ENCODE measurements at regions not wholly inside any gene's neighbourhood (a gene's known extent, or its start where the extent isn't known, plus 50 kb on each side); places are given as distances from the start of the nearest gene placed in this dataset.

GRCh38 chr1:221187174-221187573 is 307.9 kb downstream of the HLX start:
- CTCF ChIA-PET, result interaction anchor here (0.7 to 1.1 kb wide), 3 partner anchors 12 to 17 kb away, joined by 3 to 6 read pairs (median 3); no protein-coding TSS in a partner anchor
- no peak overlapping the region for H3K4me3 ChIP-seq (ENCODE audit: low read depth, low read length)
- POLR2A ChIA-PET, result no interaction called here

GRCh38 chr1:221188458-221188857 is 309.2 kb downstream of the HLX start:
- ChIA-PET CTCF (interaction anchor here (0.9 to 3.3 kb wide), 4 partner anchors 14 to 281 kb away, joined by 3 to 24 read pairs (median 4); no protein-coding TSS in a partner anchor), POLR2A (no interaction called here)
- no peak for TF ChIP-seq CTCF (IDR thresholded peaks at IDR 0.05; ENCODE audit: insufficient read depth, low read length, missing control alignments)
- H3K4me3 ChIP-seq (ENCODE audit: low read depth, low read length), result no peak overlapping the region
- no peak for DNase-seq (ENCODE audit: low read depth, low spot score)

More at GRCh38 chr1:221187174-221187573, 307.9 kb downstream of the HLX start:
- no peak for DNase-seq (ENCODE audit: low read depth, low spot score)
- no peak for TF ChIP-seq CTCF (IDR thresholded peaks at IDR 0.05; ENCODE audit: insufficient read depth, low read length, missing control alignments)

DNA sequence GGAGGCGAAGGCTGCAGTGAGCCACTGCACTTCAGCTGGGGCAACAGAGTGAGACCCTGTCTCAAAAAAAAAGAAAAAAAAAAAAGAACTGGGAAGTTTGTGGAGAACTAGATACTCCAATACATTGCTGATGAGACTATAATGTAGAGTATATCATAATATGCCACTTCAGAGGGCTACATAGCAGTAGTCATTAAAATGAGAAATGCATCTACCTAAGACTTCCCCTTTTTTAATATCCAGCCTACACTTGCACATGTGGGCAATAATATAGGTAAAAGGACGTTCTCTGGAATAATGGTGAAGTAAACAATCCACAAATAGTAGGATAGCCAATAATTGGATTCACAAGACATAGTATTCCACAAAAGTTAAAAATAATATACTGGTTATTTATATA is 311.0 kb downstream of the HLX start:
- ChIA-PET CTCF (interaction anchor here (3.3 kb wide), 1 partner anchor 13 kb away, joined by 24 read pairs; no protein-coding TSS in a partner anchor), POLR2A (no interaction called here)

DNA sequence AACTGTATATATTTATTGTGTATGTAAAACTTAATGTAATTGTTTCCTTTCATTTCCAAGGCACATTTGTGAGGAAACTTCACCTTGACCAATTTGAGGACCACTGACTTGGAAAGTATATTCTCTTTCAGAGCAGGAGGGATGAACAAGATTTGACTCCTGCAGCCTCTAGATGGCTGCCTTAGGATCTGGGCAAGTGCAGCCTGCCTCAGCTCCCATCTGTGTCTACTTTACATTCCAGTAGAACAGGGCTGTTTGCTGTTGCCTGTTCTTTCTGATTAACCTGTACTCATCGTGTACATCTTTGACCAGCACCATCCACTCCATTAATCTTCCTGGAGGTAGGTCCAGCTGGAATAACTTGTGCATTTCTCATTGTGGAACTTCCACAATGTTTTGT is 312.8 kb downstream of the HLX start:
- no peak for TF ChIP-seq CTCF (IDR thresholded peaks at IDR 0.05; ENCODE audit: insufficient read depth, low read length, missing control alignments)
- no peak overlapping the region for H3K4me3 ChIP-seq (ENCODE audit: low read depth, low read length)
- ChIA-PET CTCF (interaction anchor here (0.9 to 3.6 kb wide), 3 partner anchors 9 to 72 kb away, joined by 3 to 24 read pairs (median 5); no protein-coding TSS in a partner anchor), POLR2A (no interaction called here)
- DNase-seq (ENCODE audit: low read depth, low spot score), result no peak

More for the DNA sequence above, 311.0 kb downstream of the HLX start:
- DNase-seq (ENCODE audit: low read depth, low spot score), result no peak
- no peak overlapping the region for H3K4me3 ChIP-seq (ENCODE audit: low read depth, low read length)
- no peak for TF ChIP-seq CTCF (IDR thresholded peaks at IDR 0.05; ENCODE audit: insufficient read depth, low read length, missing control alignments)

- no peak overlapping the region for H3K4me3 ChIP-seq (ENCODE audit: low read depth, low read length)
- DNase-seq (ENCODE audit: low read depth, low spot score), result no peak
- TF ChIP-seq CTCF (IDR thresholded peaks at IDR 0.05; ENCODE audit: insufficient read depth, low read length, missing control alignments), result no peak
- POLR2A ChIA-PET, result no interaction called here
- CTCF ChIA-PET, result interaction anchor here (1.5 to 7.2 kb wide), 3 partner anchors 234 to 325 kb away, joined by 4 to 145 read pairs (median 45); partner anchors contain the start of gene HLX
These were observed 321.2 kb downstream of the HLX start for GRCh38 chr1:221200464-221200863.

DNA sequence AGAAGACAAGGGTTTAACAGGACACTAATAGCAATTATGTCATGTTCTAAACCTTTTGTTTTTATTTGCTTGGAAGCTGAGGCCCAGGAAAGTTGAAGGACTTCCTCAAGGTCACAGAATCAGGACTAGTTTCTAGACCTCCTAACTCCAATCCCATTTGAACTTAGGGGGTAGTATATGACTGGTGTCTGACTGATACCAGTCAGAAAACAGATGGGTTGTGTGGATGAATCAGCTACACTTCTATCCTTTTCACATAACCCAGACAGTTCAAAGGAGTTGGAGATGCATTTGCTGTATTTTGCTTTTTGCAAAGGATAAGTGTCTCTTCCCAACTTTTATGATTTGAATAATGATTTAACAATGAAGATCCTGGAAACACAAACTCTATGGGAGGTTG is 322.5 kb downstream of the HLX start:
- POLR2A ChIA-PET, result no interaction called here
- TF ChIP-seq CTCF (IDR thresholded peaks at IDR 0.05; ENCODE audit: insufficient read depth, low read length, missing control alignments), result no peak
- DNase-seq (ENCODE audit: low read depth, low spot score), result no peak
- CTCF ChIA-PET, result interaction anchor here (0.6 to 7.2 kb wide), 24 partner anchors 9 to 1254 kb away, joined by 3 to 145 read pairs (median 13); partner anchors contain the start of gene HLX
- H3K4me3 ChIP-seq (ENCODE audit: low read depth, low read length), result no peak overlapping the region

Data from AG04449 (cell line).